Suprapubic skin (tissue), 3 donors: ENCODE measurements at regions not wholly inside any gene's neighbourhood (a gene's known extent, or its start where the extent isn't known, plus 50 kb on each side); places are given as distances from the start of the nearest gene placed in this dataset.

Source experiments
- CTCF ChIP-seq, 2 donors: fragments of 200-600 bp in 1 of 2; fragments of 450-650 bp in 1 of 2; sonication (generic) in 1 of 2; IDR thresholded peaks; one replicate each; pipeline ENCODE4 v1.5.1; 2016 to 2019; ENCODE audit warnings: antibody characterized with exemption in 2 of 2, mild to moderate bottlenecking in 1 of 2, moderate library complexity in 1 of 2
- EP300 ChIP-seq: sonication (generic); formaldehyde crosslinking; IDR thresholded peaks from one replicate; pipeline ENCODE4 v1.6.1; 2017; ENCODE audit warnings: antibody characterized with exemption
- POLR2A ChIP-seq, 2 donors: fragments of 450-650 bp; IDR thresholded peaks; one replicate each; pipeline ENCODE4 v1.6.1; 2017; ENCODE audit warnings: antibody characterized with exemption in 2 of 2, mild to moderate bottlenecking in 2 of 2, moderate library complexity in 2 of 2

GRCh38 chr3:110093812-110094401, 756.6 kb upstream of the DPPA4 start:
- no peak for TF ChIP-seq CTCF (IDR thresholded peaks at IDR 0.05)
- TF ChIP-seq POLR2A (IDR thresholded peaks at IDR 0.05), result no peak
- no peak for TF ChIP-seq EP300
